Lower leg skin (tissue), 4 donors: ENCODE measurements at regions not wholly inside any gene's neighbourhood (a gene's known extent, or its start where the extent isn't known, plus 50 kb on each side); places are given as distances from the start of the nearest gene placed in this dataset.
A peak's percentile ranks its signal among the peaks of the same experiment; 100 is the strongest.

Source experiments
- DNase-seq, 2 donors: peaks; one replicate each; pipeline ENCODE4 v3.0.0-alpha.2; 2019; ENCODE audit warnings: low spot score in 2 of 2
- H3K4me3 ChIP-seq: fragments of 200-600 bp; sonication (generic); 2 replicates; pipeline ENCODE4 v1.5.1; 2017; ENCODE audit warnings: mild to moderate bottlenecking, low read depth; ENCODE audit not compliant: poor library complexity, severe bottlenecking
- POLR2A ChIP-seq, 2 donors: fragments of 450-650 bp; IDR thresholded peaks; one replicate each; pipeline ENCODE4 v1.6.1; 2016 to 2017; ENCODE audit warnings: antibody characterized with exemption in 2 of 2, mild to moderate bottlenecking in 1 of 2, moderate library complexity in 1 of 2
- WGBS, 2 donors: methylation state at CpG; one replicate each; pipeline ENCODE4 v1.1.5; 2018; 5-methylcytosine and 5-hydroxymethylcytosine counted together
- intact Hi-C: fragments of 100-400 bp; cut with DNase I; formaldehyde crosslinking; loops from one replicate; pipeline ENCODE4 v1.15.0; 2023; ENCODE audit warnings: low total_unique reads
- TF ChIP-seq, protein P1 (sequence below), 3 donors: fragments of 450-650 bp; IDR thresholded peaks; one replicate each; pipeline ENCODE4 v1.5.1; 2016; ENCODE audit warnings: antibody characterized with exemption in 3 of 3, mild to moderate bottlenecking in 3 of 3, moderate library complexity in 2 of 3

DNA sequence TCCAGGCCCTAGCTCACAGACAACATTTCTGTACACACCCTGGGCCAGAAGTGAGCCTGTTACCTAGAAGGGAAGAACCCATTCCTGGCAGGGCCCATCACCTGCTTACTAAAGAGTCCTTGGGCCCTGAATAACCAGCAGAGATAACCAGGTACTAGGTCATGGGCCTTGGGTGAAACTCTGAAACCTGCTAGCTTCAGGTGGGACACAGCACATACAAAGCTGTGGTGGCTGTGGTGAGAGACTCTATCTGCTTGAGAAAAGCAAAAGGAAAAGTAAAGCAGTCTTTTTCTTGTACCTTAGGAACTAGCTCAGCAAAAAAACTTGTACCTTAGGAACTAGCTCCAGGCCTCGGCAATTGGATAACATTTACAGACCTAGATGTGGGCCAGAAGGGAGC, 1895.9 kb upstream of the PCDH20 start:
- intact Hi-C loops: no loop called here
- 83 to 95% methylated on average over 1 of the region's 1 CpG for WGBS, 2 donors
- TF ChIP-seq, protein P1, sequence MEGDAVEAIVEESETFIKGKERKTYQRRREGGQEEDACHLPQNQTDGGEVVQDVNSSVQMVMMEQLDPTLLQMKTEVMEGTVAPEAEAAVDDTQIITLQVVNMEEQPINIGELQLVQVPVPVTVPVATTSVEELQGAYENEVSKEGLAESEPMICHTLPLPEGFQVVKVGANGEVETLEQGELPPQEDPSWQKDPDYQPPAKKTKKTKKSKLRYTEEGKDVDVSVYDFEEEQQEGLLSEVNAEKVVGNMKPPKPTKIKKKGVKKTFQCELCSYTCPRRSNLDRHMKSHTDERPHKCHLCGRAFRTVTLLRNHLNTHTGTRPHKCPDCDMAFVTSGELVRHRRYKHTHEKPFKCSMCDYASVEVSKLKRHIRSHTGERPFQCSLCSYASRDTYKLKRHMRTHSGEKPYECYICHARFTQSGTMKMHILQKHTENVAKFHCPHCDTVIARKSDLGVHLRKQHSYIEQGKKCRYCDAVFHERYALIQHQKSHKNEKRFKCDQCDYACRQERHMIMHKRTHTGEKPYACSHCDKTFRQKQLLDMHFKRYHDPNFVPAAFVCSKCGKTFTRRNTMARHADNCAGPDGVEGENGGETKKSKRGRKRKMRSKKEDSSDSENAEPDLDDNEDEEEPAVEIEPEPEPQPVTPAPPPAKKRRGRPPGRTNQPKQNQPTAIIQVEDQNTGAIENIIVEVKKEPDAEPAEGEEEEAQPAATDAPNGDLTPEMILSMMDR (IDR thresholded peaks at IDR 0.05): no peak
- no peak for TF ChIP-seq POLR2A (IDR thresholded peaks at IDR 0.05)
- DNase-seq: no peak
- H3K4me3 ChIP-seq: no peak overlapping the region

DNA sequence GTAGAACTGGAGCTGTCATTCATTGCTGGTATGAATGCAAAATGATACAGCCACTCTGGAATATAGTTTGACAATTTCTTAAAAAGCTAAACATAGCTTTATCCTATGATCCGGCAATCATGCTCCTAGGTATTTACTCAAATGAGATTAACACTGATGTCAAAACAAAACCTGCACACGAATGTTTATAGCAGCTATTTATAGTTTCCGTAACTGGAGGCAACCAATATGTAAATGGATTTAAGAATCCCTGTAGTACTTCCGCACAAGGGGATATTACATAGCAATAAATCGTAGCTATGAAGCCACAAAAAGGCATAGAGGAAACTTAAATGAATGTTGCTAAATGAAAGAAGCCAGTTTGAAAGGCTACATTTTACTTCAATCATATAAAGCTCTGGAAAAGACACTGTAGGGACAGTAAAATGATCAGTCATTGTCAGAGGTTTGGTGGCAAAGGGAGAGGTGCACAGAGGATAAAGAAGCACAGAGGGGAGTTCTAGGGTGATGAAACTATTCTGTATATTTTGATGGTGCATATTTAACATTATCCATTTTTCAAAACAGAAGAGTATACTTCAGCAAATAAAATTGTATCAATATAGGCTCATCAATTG, 1893.0 kb upstream of the PCDH20 start:
- WGBS, 2 donors: 52 to 63% methylated on average over 5 of the region's 5 CpGs
- intact Hi-C loops: no loop called here
- TF ChIP-seq, protein P1 (IDR thresholded peaks at IDR 0.05): no peak
- TF ChIP-seq POLR2A (IDR thresholded peaks at IDR 0.05): no peak
- DNase-seq: no peak
- no peak overlapping the region for H3K4me3 ChIP-seq

DNA sequence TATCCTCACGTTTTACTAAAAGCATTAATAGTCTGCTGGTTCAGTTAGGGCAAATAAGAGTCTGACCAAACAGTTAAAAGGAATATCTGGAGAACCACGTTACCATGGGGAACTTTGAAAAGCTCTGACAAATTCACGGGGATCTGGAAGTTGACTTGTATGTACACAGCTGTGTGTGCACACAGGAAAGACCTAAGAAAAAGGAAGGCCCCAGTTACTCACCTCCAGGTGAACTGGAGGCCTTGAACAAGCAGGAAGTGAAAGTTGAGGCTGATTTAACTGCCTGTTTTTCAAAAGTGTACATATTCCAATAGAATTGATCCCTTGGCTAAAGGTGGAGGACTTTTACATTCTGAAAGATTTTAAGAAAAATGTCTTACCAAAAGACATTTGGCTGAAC, 1891.6 kb upstream of the PCDH20 start:
- no peak overlapping the region for H3K4me3 ChIP-seq
- intact Hi-C loops: no loop called here
- no peak for TF ChIP-seq POLR2A (IDR thresholded peaks at IDR 0.05)
- TF ChIP-seq, protein P1 (IDR thresholded peaks at IDR 0.05): no peak
- 65 to 73% methylated on average over 3 of the region's 3 CpGs for WGBS, 2 donors
- DNase-seq: no peak

DNA sequence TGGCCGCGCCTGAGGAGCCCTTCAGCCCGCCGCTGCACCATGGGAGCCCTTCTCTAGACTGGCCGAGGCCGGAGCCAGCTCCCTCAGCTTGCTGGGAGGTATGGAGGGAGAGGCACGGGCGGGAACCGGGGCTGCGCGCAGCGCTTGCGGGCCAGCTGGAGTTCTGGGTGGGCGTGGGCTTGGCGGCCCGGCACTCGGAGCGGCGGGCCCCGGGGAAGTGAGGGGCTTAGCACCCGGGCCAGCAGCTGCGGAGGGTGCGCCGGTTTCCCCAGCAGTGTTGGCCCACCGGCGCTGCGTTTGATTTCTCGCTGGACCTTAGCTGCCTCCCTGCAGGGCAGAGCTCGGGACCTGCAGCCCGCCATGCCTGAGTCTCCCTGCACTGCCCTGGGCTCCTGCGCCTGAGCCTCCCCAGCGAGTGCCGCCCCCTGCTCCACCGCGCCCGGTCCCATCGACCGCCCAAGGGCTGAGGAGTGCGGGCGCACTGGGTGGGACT, 1890.0 kb upstream of the PCDH20 start:
- no peak for TF ChIP-seq POLR2A (IDR thresholded peaks at IDR 0.05)
- TF ChIP-seq, protein P1 (IDR thresholded peaks at IDR 0.05): no peak
- no peak overlapping the region for H3K4me3 ChIP-seq
- 94 to 99% methylated on average over 33 to 39 of the region's 40 CpGs for WGBS, 2 donors
- intact Hi-C loops: no loop called here
- peak in 1 of 2 donors; percentile 82 for DNase-seq

DNA sequence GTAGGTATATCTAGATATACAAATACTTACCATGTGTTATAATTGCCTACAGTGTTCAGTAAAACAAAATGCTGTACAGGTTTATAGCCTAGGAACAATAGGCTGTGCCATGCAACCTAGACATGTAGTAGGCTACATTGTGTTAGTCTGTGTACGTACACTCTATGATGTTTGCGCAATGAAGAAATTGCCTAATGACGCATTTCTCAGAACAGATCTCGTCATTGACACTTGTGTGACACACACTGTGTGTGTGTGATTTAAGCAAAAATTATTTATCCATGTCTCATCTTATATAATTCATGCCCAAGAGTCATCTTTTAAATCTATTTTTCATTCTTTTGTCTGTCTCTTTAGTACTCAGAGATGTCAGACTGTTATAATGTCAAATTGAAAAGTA, 1888.8 kb upstream of the PCDH20 start:
- 96 to 97% methylated on average over 4 of the region's 4 CpGs for WGBS, 2 donors
- no peak for DNase-seq
- no peak overlapping the region for H3K4me3 ChIP-seq
- intact Hi-C loops: no loop called here
- no peak for TF ChIP-seq POLR2A (IDR thresholded peaks at IDR 0.05)
- TF ChIP-seq, protein P1 (IDR thresholded peaks at IDR 0.05): no peak

DNA sequence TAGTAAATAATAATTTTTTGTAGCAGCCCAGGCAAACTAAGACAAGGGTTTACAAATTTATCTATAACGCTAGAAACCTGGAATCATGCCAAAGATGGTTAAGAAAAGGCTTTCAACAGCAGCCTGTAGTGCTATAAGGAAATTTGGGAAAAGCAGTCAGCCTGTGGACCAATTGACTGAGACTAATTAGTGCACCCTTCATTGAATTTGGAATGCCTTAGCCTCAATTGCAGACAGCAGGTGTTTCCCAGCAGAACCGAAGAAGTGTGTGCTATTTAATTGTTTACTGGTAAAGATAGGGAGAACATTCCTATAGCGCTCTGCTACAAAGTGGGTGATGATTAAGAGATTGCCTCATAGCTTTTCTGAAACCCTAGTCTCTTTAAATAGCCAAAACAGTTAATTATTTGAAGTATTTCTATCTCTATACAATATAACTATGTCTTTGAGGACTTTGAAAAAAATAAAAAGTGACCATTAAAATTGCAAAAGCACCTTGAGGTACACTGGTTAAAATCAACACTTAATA, 1884.3 kb upstream of the PCDH20 start:
- DNase-seq: no peak
- no peak overlapping the region for H3K4me3 ChIP-seq
- WGBS, 2 donors: 63 to 77% methylated on average over 3 of the region's 3 CpGs
- TF ChIP-seq, protein P1 (IDR thresholded peaks at IDR 0.05): no peak
- no peak for TF ChIP-seq POLR2A (IDR thresholded peaks at IDR 0.05)
- intact Hi-C loops: no loop called here
